HepG2 (cell line): ENCODE measurements at regions not wholly inside any gene's neighbourhood (a gene's known extent, or its start where the extent isn't known, plus 50 kb on each side); places are given as distances from the start of the nearest gene placed in this dataset.

ENCODE experiments used
- ATAC-seq: fragments of 200-7000 bp; cut with Tn5 transposase; 3 replicates; pipeline ENCODE4 v1.9.1; 2020; ENCODE audit warnings: mild to moderate bottlenecking, moderate library complexity
- BruUV-seq: library from RNA; stranded (reverse); fragments of 400-500 nt; replicated peaks from 2 replicates; lab custom pipeline; 2021; lab: Mats Ljungman, UMichigan
- CTCF ChIA-PET: fragments of 300-600 bp; formaldehyde crosslinking; extraction: SDS; loops from one replicate; lab custom pipeline; 2021; ENCODE audit warnings: low total read pairs, inconsistent platforms, low intra/inter-chr PET ratio; lab: Yijun Ruan, JAX
- POLR2A ChIA-PET: fragments of 350-600 bp; sonication (Branson Sonifier 250); formaldehyde crosslinking; loops from one replicate; lab custom pipeline; 2020; ENCODE audit warnings: antibody characterized with exemption, inconsistent platforms; lab: Yijun Ruan, JAX
- DNase-seq: peaks from one replicate; pipeline ENCODE4 v3.0.0-alpha.2; 2015; ENCODE audit warnings: low spot score
- FAIRE-seq: peaks from 3 replicates; lab custom pipeline; 2011; peaks lifted over from hg19 to GRCh38; lab: Jason Lieb, UNC
- H2AFZ ChIP-seq: one replicate; pipeline ENCODE4 v1.6.1; 2011; ENCODE audit warnings: low read length, inconsistent platforms
- H3K27ac ChIP-seq: fragments of 300-600 bp; 3 replicates; pipeline ENCODE4 v1.8.0; 2011; ENCODE audit warnings: mixed run types, mild to moderate bottlenecking, mixed read lengths, low read length, inconsistent platforms; ENCODE audit not compliant: insufficient read depth; ENCODE audit errors: extremely low read length
- H3K27me3 ChIP-seq, 2 experiments: fragments of 200-600 bp in 1 of 2; 2 replicates in 1 of 2; 3 replicates in 1 of 2; pipeline versions ENCODE4 v1.6.0 to v1.8.0; 2011; ENCODE audit warnings: low read length in 2 of 2, mild to moderate bottlenecking in 2 of 2, moderate library complexity in 2 of 2, inconsistent platforms in 1 of 2; ENCODE audit not compliant: insufficient read depth in 2 of 2, control insufficient read depth in 1 of 2
- H3K36me3 ChIP-seq, 2 experiments: fragments of 200-600 bp in 1 of 2; replicated peaks in 1 of 2; 2 replicates in 1 of 2; 3 replicates in 1 of 2; pipeline versions ENCODE4 v1.5.1 to v1.8.0; 2011; ENCODE audit warnings: low read length in 2 of 2, inconsistent platforms in 1 of 2; ENCODE audit not compliant: insufficient read depth in 2 of 2, control insufficient read depth in 1 of 2
- H3K4me1 ChIP-seq: 2 replicates; pipeline ENCODE4 v1.5.1; 2012; ENCODE audit warnings: low read length, inconsistent platforms; ENCODE audit not compliant: insufficient read depth
- H3K4me2 ChIP-seq: 2 replicates; pipeline ENCODE4 v1.6.0; 2011; ENCODE audit warnings: low read depth, low read length, inconsistent platforms
- H3K4me3 ChIP-seq, 3 experiments: fragments of 200-600 bp in 1 of 3; sonication (generic), shearing (Covaris generic) in 1 of 3; replicated peaks in 1 of 3; 2 replicates each; pipeline ENCODE4 v1.5.1; 2011 to 2016; ENCODE audit warnings: low read length in 3 of 3, inconsistent platforms in 2 of 3, low read depth in 2 of 3, mild to moderate bottlenecking in 2 of 3, control low read depth in 1 of 3, mixed read lengths in 1 of 3; ENCODE audit not compliant: insufficient read depth in 1 of 3
- H3K79me2 ChIP-seq: one replicate; pipeline ENCODE4 v1.6.1; 2011; ENCODE audit warnings: low read length, inconsistent platforms; ENCODE audit not compliant: insufficient read depth
- H3K9ac ChIP-seq: 2 replicates; pipeline ENCODE4 v1.6.0; 2011; ENCODE audit warnings: mild to moderate bottlenecking, low read depth, low read length, inconsistent platforms; ENCODE audit not compliant: insufficient read depth
- H3K9me3 ChIP-seq: 2 replicates; pipeline ENCODE4 v1.5.1; 2012; ENCODE audit warnings: mild to moderate bottlenecking, low read length
- H4K20me1 ChIP-seq: 2 replicates; pipeline ENCODE4 v1.6.0; 2011; ENCODE audit warnings: inconsistent platforms, mild to moderate bottlenecking, low read length, moderate library complexity; ENCODE audit not compliant: insufficient read depth
- ETS1 ChIP-seq: sonication (generic); formaldehyde crosslinking; IDR thresholded peaks from 2 replicates; pipeline ENCODE4 v1.4.0; 2020; ENCODE audit warnings: missing genetic modification reagents
- KAT2B ChIP-seq: fragments of 150-350 bp; IDR thresholded peaks from 2 replicates; pipeline ENCODE4 v1.6.1; 2014; ENCODE audit warnings: low read depth, low read length, borderline replicate concordance
- KIAA2018 ChIP-seq: sonication (generic); formaldehyde crosslinking; IDR thresholded peaks from 2 replicates; pipeline ENCODE4 v1.5.0; 2020; ENCODE audit warnings: mild to moderate bottlenecking, missing genetic modification reagents, borderline replicate concordance
- PAWR ChIP-seq: sonication (generic); formaldehyde crosslinking; IDR thresholded peaks from 2 replicates; pipeline ENCODE4 v1.4.0; 2020; ENCODE audit warnings: missing genetic modification reagents, mild to moderate bottlenecking, borderline replicate concordance
- RFX3 ChIP-seq: IDR thresholded peaks from 2 replicates; pipeline ENCODE4 v1.6.1; 2016; ENCODE audit warnings: missing biosample characterization, missing genetic modification reagents
- RXRA ChIP-seq: sonication (generic); formaldehyde crosslinking; IDR thresholded peaks from 2 replicates; pipeline ENCODE4 v1.5.1; 2020; ENCODE audit warnings: missing genetic modification reagents
- THAP11 ChIP-seq: IDR thresholded peaks from 2 replicates; pipeline ENCODE4 v1.6.1; 2016; ENCODE audit warnings: missing biosample characterization, missing genetic modification reagents
- WGBS: methylation state at CpG from one replicate; pipeline ENCODE4 v1.1.6; 2017; ENCODE audit warnings: low lambda C conversion rate; 5-methylcytosine and 5-hydroxymethylcytosine counted together
- in situ Hi-C: cut with HindIII; loops from 2 replicates; pipeline ENCODE4 v1.10.0; 2017; ENCODE audit warnings: low pct_unique_long_range_greater_than_20kb; ENCODE audit not compliant: extremely low pct_ligation_motif_present
- intact Hi-C: fragments of 100-400 bp; cut with micrococcal nuclease; formaldehyde crosslinking; loops from one replicate; pipeline ENCODE4 v1.10.0; 2022; ENCODE audit not compliant: unreplicated experiment

GRCh38 chr10:2030046-2030445 is 292.7 kb upstream of the ADARB2 start (continued):
- TF ChIP-seq KIAA2018 (CRISPR knock-in tag) (no peak), RXRA (no peak), RFX3 (CRISPR knock-in tag) (no peak)

- H3K9me3 ChIP-seq = peaks cover 8% of the 10 kb centered on the region; the same call in 1 of the 2 replicates
- no peaks in the 10 kb centered on the region for H3K36me3 ChIP-seq
- no peak overlapping the region for H3K27ac ChIP-seq
- H2AFZ ChIP-seq = no peak overlapping the region
- intact Hi-C loops (no loop called here), in situ Hi-C loops (no loop called here)
- POLR2A ChIA-PET = no interaction called here
- H3K79me2 ChIP-seq = no peaks in the 10 kb centered on the region
- 0% methylated on average over 3 of the region's 3 CpGs for WGBS
- no peak overlapping the region for H3K4me2 ChIP-seq
- H4K20me1 ChIP-seq = no peaks in the 10 kb centered on the region
- H3K4me1 ChIP-seq = no peaks in the 10 kb centered on the region
- FAIRE-seq = no peak
- no peaks in the 10 kb centered on the region for H3K27me3 ChIP-seq
- CTCF ChIA-PET = no interaction called here
- no peak overlapping the region for H3K9ac ChIP-seq
- H3K4me3 ChIP-seq = no peak overlapping the region
- no peak for ATAC-seq
- DNase-seq = no peak
- no TSS peak for BruUV-seq
- TF ChIP-seq PAWR (CRISPR knock-in tag) (no peak), KAT2B (no peak), ETS1 (CRISPR knock-in tag) (no peak), THAP11 (CRISPR knock-in tag) (no peak)
Measured at GRCh38 chr10:2026936-2027335, 289.6 kb upstream of the ADARB2 start.
